K562 (cell line): ENCODE measurements at regions not wholly inside any gene's neighbourhood (a gene's known extent, or its start where the extent isn't known, plus 50 kb on each side); places are given as distances from the start of the nearest gene placed in this dataset.
"Not testable (repeated sequence)": the region's sequence is repeated elsewhere in the genome, so short reads cannot be mapped to it uniquely, and the experiment has no call there.

Experiments
- ATAC-seq: fragments of 200-7000 bp; cut with Tn5 transposase; 3 replicates; pipeline ENCODE4 v1.9.1; 2020; ENCODE audit warnings: moderate library complexity
- BruUV-seq: library from RNA; stranded (reverse); fragments of 400-500 nt; replicated peaks from 2 replicates; lab custom pipeline; 2021; lab: Mats Ljungman, UMichigan
- CTCF ChIA-PET: fragments of 300-600 bp; formaldehyde crosslinking; extraction: SDS; loops from one replicate; lab custom pipeline; 2021; ENCODE audit warnings: low intra/inter-chr PET ratio; lab: Yijun Ruan, JAX
- POLR2A ChIA-PET: fragments of 300-600, 350-650 bp; sonication (Branson Sonifier 250); formaldehyde crosslinking; extraction: SDS; loops from one replicate; lab custom pipeline; 2021; ENCODE audit warnings: antibody characterized with exemption, inconsistent platforms; lab: Yijun Ruan, JAX
- DNase-seq, 4 experiments: peaks; one replicate each; pipeline versions ENCODE4 v3.0.0 to v3.0.0-alpha.2; 2011 to 2018; ENCODE audit warnings: low spot score in 3 of 4, mixed read lengths in 3 of 4; ENCODE audit errors: extremely low read depth in 1 of 4
- FAIRE-seq: peaks from 2 replicates; lab custom pipeline; 2011; peaks lifted over from hg19 to GRCh38; lab: Jason Lieb, UNC
- H2AFZ ChIP-seq: 2 replicates; pipeline ENCODE4 v1.6.0; 2011; ENCODE audit warnings: low read depth, low read length, control low read depth, inconsistent platforms
- H3K27ac ChIP-seq: fragments of 200-600 bp; 3 replicates; pipeline ENCODE4 v1.8.0; 2011; ENCODE audit warnings: low read depth, mild to moderate bottlenecking, control low read depth, inconsistent platforms, low read length, moderate library complexity, mixed read lengths; ENCODE audit errors: extremely low read depth
- H3K27me3 ChIP-seq, 2 experiments: fragments of 300-600 bp in 1 of 2; 2 replicates in 1 of 2; 3 replicates in 1 of 2; pipeline versions ENCODE4 v1.6.0 to v1.8.0; 2011; ENCODE audit warnings: inconsistent platforms in 2 of 2, low read length in 2 of 2, mild to moderate bottlenecking in 1 of 2, mixed read lengths in 1 of 2, moderate library complexity in 1 of 2; ENCODE audit not compliant: control insufficient read depth in 2 of 2, insufficient read depth in 2 of 2
- H3K36me3 ChIP-seq: fragments of 300-600 bp; 3 replicates; pipeline ENCODE4 v1.8.0; 2011; ENCODE audit warnings: mild to moderate bottlenecking, low read length, inconsistent platforms; ENCODE audit not compliant: control insufficient read depth, insufficient read depth
- H3K4me1 ChIP-seq, 2 experiments: fragments of 200-600 bp in 1 of 2; replicated peaks in 1 of 2; 2 replicates in 1 of 2; 3 replicates in 1 of 2; pipeline versions ENCODE4 v1.5.1 to v1.8.0; 2011; ENCODE audit warnings: inconsistent platforms in 2 of 2, low read length in 2 of 2, mild to moderate bottlenecking in 1 of 2, mixed read lengths in 1 of 2, moderate library complexity in 1 of 2; ENCODE audit not compliant: control insufficient read depth in 2 of 2, insufficient read depth in 2 of 2
- H3K4me2 ChIP-seq: 2 replicates; pipeline ENCODE4 v1.6.1; 2011; ENCODE audit warnings: low read length, control low read depth, inconsistent platforms, mixed read lengths; ENCODE audit not compliant: insufficient read depth
- H3K4me3 ChIP-seq: fragments of 200-600 bp; sonication (generic), shearing (Covaris generic); 2 replicates; pipeline ENCODE4 v1.5.1; 2016; ENCODE audit warnings: control low read depth, inconsistent platforms
- H3K79me2 ChIP-seq: fragments of 200-600 bp; 3 replicates; pipeline ENCODE4 v1.8.0; 2011; ENCODE audit warnings: low read length, inconsistent platforms; ENCODE audit not compliant: control insufficient read depth, insufficient read depth
- H3K9ac ChIP-seq, 2 experiments: 2 replicates each; pipeline versions ENCODE4 v1.6.0 to v1.6.1; 2011; ENCODE audit warnings: low read depth in 2 of 2, low read length in 2 of 2, control low read depth in 1 of 2, inconsistent platforms in 1 of 2, mild to moderate bottlenecking in 1 of 2, mixed read lengths in 1 of 2; ENCODE audit not compliant: insufficient read depth in 1 of 2
- H3K9me1 ChIP-seq: one replicate; pipeline ENCODE4 v1.6.0; 2011; ENCODE audit warnings: inconsistent platforms, mild to moderate bottlenecking, low read length, moderate library complexity; ENCODE audit not compliant: control insufficient read depth, insufficient read depth
- H3K9me3 ChIP-seq: replicated peaks from 2 replicates; pipeline ENCODE4 v1.5.1; 2011; ENCODE audit warnings: low read depth, low read length, inconsistent platforms; ENCODE audit not compliant: control insufficient read depth, insufficient read depth
- H4K20me1 ChIP-seq: replicated peaks from 2 replicates; pipeline ENCODE4 v1.6.1; 2011; ENCODE audit warnings: low read length, inconsistent platforms, mixed read lengths; ENCODE audit not compliant: control insufficient read depth, insufficient read depth
- CEBPG ChIP-seq, 3 experiments: fragments of 200-800 bp in 1 of 3; sonication (Bioruptor generic) in 1 of 3; sonication (generic) in 1 of 3; formaldehyde crosslinking in 1 of 3; IDR thresholded peaks in 2 of 3; conservative IDR thresholded peaks in 1 of 3; 2 replicates each; pipeline versions ENCODE4 v1.6.1 to v1.8.0; 2016 to 2022; ENCODE audit warnings: missing compliant biosample characterization in 2 of 3, missing genetic modification characterization in 2 of 3, mild to moderate bottlenecking in 1 of 3, missing genetic modification reagents in 1 of 3
- KDM1A ChIP-seq, 2 experiments: fragments of 450-650 bp; IDR thresholded peaks; 2 replicates each; pipeline ENCODE4 v1.6.1; 2016; ENCODE audit warnings: mild to moderate bottlenecking in 2 of 2
- RBM25 ChIP-seq: fragments of 200-400 bp; formaldehyde crosslinking; IDR thresholded peaks from 2 replicates; pipeline ENCODE4 v1.6.1; 2018; ENCODE audit warnings: low read length, low read depth, moderate library complexity; ENCODE audit not compliant: severe bottlenecking
- TCF15 ChIP-seq: fragments of 250-450 bp; sonication (Bioruptor Pico); IDR thresholded peaks from 2 replicates; pipeline ENCODE4 v1.8.0; 2022; ENCODE audit warnings: moderate library complexity, mild to moderate bottlenecking, inconsistent platforms
- ZNF146 ChIP-seq: IDR thresholded peaks from one replicate; pipeline ENCODE4 v1.6.1; 2018; ENCODE audit warnings: missing compliant biosample characterization; ENCODE audit not compliant: unreplicated experiment
- WGBS: fragments of 100-300 bp; shearing (Covaris generic); methylation state at CpG from one replicate; pipeline ENCODE4 v1.1.6; 2016; ENCODE audit warnings: low coverage, mixed read lengths; ENCODE audit not compliant: insufficient coverage; ENCODE audit errors: missing lambda C conversion rate; 5-methylcytosine and 5-hydroxymethylcytosine counted together
- in situ Hi-C: fragments of 300-500 bp; cut with MboI; formaldehyde crosslinking; loops from 4 replicates; pipeline ENCODE4 v1.15.0; 2018; ENCODE audit warnings: inconsistent platforms, mixed read lengths
- intact Hi-C: fragments of 100-400 bp; cut with micrococcal nuclease; formaldehyde crosslinking; loops from 2 replicates; pipeline ENCODE4 v1.14.2; 2022

- H3K4me2 ChIP-seq, FAIRE-seq, in situ Hi-C loops, DNase-seq, CTCF ChIA-PET, intact Hi-C loops, BruUV-seq, H3K4me1 ChIP-seq, H3K36me3 ChIP-seq, H3K4me3 ChIP-seq, H3K9me3 ChIP-seq, H3K9ac ChIP-seq, H3K27ac ChIP-seq, H3K27me3 ChIP-seq, H3K9me1 ChIP-seq, ATAC-seq, H4K20me1 ChIP-seq, H2AFZ ChIP-seq: not testable (repeated sequence)
- WGBS: 33% methylated on average over 2 of the region's 2 CpGs
- POLR2A ChIA-PET: interaction anchor here (1.1 kb wide), 1 partner anchor 20 kb away, joined by 3 read pairs; no protein-coding TSS in a partner anchor
- H3K79me2 ChIP-seq: peaks cover 43% of the 10 kb centered on the region
- peak; percentile 53 for TF ChIP-seq RBM25
- TF ChIP-seq ZNF146 (CRISPR knock-in tag): peak; percentile 81
- TF ChIP-seq KDM1A (IDR thresholded peaks at IDR 0.05): peak; percentile 40 to 46; a peak in 2 of 4 replicates
These were observed 703.6 kb upstream of the CTNND2 start for GRCh38 chr5:12607817-12608216.

DNA sequence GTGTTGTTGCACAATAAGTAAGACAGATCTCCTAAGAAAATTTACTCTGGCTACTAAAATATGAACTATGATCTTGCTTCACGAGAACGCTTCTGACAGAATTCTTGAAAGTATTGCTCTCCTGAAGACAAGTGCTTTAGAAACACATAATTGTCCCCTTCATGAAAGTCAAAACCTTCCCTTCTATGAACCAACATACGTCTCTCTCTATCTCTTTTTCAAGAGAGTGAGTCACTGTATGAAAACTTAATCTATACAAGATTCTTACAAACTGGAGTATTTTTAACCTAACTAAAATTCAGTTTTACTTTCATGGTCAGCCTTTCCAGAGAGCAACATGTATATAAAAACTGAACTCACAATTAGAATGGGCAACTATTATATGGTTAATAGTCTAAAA, 688.0 kb upstream of the CTNND2 start:
- BruUV-seq: no TSS peak
- no peaks in the 10 kb centered on the region for H4K20me1 ChIP-seq
- ChIA-PET CTCF (no interaction called here), POLR2A (no interaction called here)
- no peaks in the 10 kb centered on the region for H3K9me1 ChIP-seq
- no peaks in the 10 kb centered on the region for H3K9me3 ChIP-seq
- no peak overlapping the region for H2AFZ ChIP-seq
- intact Hi-C loops: no loop called here
- H3K79me2 ChIP-seq: no peaks in the 10 kb centered on the region; the same call in 2 of the 3 replicates
- H3K4me1 ChIP-seq: no peaks in the 10 kb centered on the region
- 62% methylated on average over 3 of the region's 3 CpGs for WGBS
- H3K4me2 ChIP-seq: no peak overlapping the region
- in situ Hi-C loops: no loop called here
- ATAC-seq (0 out of 3 replicates have a peak, but pooled peaks have one; percentile 31), DNase-seq (no peak), FAIRE-seq (no peak)
- no peak overlapping the region for H3K9ac ChIP-seq
- peaks cover 13% of the 10 kb centered on the region; the same call in 2 of the 3 replicates for H3K36me3 ChIP-seq
- no peak overlapping the region for H3K27ac ChIP-seq
- no peaks in the 10 kb centered on the region for H3K27me3 ChIP-seq
- no peak overlapping the region for H3K4me3 ChIP-seq
- TF ChIP-seq CEBPG (CRISPR knock-in tag; IDR thresholded peaks at IDR 0.05): no peak
- peak; percentile 40 to 50; a peak in 2 of 4 replicates for TF ChIP-seq CEBPG (tag; conservative IDR thresholded peaks at IDR 0.05 in 1 of 2, IDR thresholded peaks at IDR 0.05 in 1 of 2)
- TF ChIP-seq TCF15 (CRISPR knock-in tag): no peak
